Left ventricle myocardium inferior (tissue), 1 donor: ENCODE measurements at regions not wholly inside any gene's neighbourhood (a gene's known extent, or its start where the extent isn't known, plus 50 kb on each side); places are given as distances from the start of the nearest gene placed in this dataset.

Experiments used
- DNase-seq: peaks from one replicate; pipeline ENCODE4 v3.0.0-alpha.2; 2020
- H3K27ac ChIP-seq: fragments of 200-600 bp; replicated peaks from 2 replicates; pipeline ENCODE4 v1.8.0; 2021
- H3K27me3 ChIP-seq: fragments of 200-600 bp; 2 replicates; pipeline ENCODE4 v1.8.0; 2021; ENCODE audit warnings: low read depth
- H3K36me3 ChIP-seq: fragments of 200-600 bp; 2 replicates; pipeline ENCODE4 v1.8.0; 2021
- H3K4me1 ChIP-seq: fragments of 200-600 bp; 2 replicates; pipeline ENCODE4 v1.8.0; 2021
- H3K4me3 ChIP-seq: fragments of 200-600 bp; 2 replicates; pipeline ENCODE4 v1.8.0; 2021; ENCODE audit warnings: mild to moderate bottlenecking, moderate library complexity
- H3K9me3 ChIP-seq: fragments of 200-600 bp; replicated peaks from 2 replicates; pipeline ENCODE4 v1.8.0; 2021
- intact Hi-C: fragments of 100-400 bp; cut with micrococcal nuclease; formaldehyde crosslinking; loops from one replicate; pipeline ENCODE4 v1.11.0; 2022
- TF ChIP-seq, protein P1 (sequence below): fragments of 200-600 bp; IDR thresholded peaks from 2 replicates; pipeline ENCODE4 v1.8.0; 2021; ENCODE audit warnings: antibody characterized with exemption, mild to moderate bottlenecking, borderline replicate concordance
- donor health status: DM: no; HTN: yes; CAD: no; lungs with severe emphysema.

DNA sequence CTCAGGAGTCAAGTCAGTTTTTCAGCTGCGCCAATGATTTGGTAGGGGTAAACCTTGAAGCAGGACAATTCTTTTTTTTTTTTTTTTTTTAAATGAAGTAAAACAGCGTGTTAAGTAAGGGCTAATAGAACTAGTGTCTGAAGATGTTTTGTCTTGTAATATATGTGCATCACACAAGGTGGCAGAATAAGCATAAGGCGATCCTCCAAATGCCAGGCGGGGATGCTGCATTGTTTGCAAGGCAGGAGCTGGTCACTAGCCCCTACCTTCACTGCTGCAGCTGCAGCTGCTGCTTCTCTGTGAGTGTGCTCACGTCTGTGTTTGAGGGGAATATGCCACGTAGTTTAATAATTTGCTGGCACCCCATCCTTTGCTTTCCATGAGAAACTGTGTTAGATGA is 272.7 kb upstream of the MAP3K7 start:
- H3K9me3 ChIP-seq: no peaks in the 10 kb centered on the region
- no peak overlapping the region for H3K4me3 ChIP-seq
- no peaks in the 10 kb centered on the region for H3K4me1 ChIP-seq
- no peak overlapping the region for H3K27ac ChIP-seq
- no peaks in the 10 kb centered on the region for H3K27me3 ChIP-seq
- no peak for DNase-seq
- intact Hi-C loops: no loop called here
- TF ChIP-seq, protein P1, sequence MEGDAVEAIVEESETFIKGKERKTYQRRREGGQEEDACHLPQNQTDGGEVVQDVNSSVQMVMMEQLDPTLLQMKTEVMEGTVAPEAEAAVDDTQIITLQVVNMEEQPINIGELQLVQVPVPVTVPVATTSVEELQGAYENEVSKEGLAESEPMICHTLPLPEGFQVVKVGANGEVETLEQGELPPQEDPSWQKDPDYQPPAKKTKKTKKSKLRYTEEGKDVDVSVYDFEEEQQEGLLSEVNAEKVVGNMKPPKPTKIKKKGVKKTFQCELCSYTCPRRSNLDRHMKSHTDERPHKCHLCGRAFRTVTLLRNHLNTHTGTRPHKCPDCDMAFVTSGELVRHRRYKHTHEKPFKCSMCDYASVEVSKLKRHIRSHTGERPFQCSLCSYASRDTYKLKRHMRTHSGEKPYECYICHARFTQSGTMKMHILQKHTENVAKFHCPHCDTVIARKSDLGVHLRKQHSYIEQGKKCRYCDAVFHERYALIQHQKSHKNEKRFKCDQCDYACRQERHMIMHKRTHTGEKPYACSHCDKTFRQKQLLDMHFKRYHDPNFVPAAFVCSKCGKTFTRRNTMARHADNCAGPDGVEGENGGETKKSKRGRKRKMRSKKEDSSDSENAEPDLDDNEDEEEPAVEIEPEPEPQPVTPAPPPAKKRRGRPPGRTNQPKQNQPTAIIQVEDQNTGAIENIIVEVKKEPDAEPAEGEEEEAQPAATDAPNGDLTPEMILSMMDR: no peak
- H3K36me3 ChIP-seq: no peaks in the 10 kb centered on the region

DNA sequence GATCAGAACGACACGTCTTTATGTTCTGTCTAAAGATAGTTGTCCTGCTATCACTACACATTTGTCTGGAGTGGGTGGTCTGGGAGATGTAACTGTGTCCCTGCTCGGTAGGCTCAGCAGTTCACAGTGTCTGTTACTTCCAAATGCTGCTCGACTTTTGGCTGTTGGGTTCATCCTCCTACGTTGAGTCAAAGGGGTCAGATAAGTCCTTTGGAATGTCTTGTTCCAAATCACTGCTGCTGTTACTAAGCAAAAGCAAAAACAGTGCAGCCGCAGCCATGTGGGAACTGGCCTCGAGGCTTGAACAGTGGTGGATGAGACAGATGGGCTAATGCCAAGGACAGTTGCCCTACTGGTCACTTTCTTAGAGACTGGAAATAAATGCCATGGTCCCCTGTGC is 272.2 kb upstream of the MAP3K7 start:
- no peaks in the 10 kb centered on the region for H3K27me3 ChIP-seq
- H3K36me3 ChIP-seq: no peaks in the 10 kb centered on the region
- no peak for DNase-seq
- TF ChIP-seq, protein P1: no peak
- H3K4me3 ChIP-seq: no peak overlapping the region
- intact Hi-C loops: no loop called here
- H3K9me3 ChIP-seq: no peaks in the 10 kb centered on the region
- no peaks in the 10 kb centered on the region for H3K4me1 ChIP-seq
- no peak overlapping the region for H3K27ac ChIP-seq

- TF ChIP-seq, protein P1: no peak
- peaks cover 3% of the 10 kb centered on the region for H3K9me3 ChIP-seq
- H3K4me1 ChIP-seq: no peaks in the 10 kb centered on the region
- DNase-seq: no peak
- H3K36me3 ChIP-seq: no peaks in the 10 kb centered on the region
- intact Hi-C loops: no loop called here
- H3K27me3 ChIP-seq: no peaks in the 10 kb centered on the region
- H3K4me3 ChIP-seq: no peak overlapping the region
- no peak overlapping the region for H3K27ac ChIP-seq
Measured at GRCh38 chr6:90849686-90850085, 262.8 kb upstream of the MAP3K7 start.

DNA sequence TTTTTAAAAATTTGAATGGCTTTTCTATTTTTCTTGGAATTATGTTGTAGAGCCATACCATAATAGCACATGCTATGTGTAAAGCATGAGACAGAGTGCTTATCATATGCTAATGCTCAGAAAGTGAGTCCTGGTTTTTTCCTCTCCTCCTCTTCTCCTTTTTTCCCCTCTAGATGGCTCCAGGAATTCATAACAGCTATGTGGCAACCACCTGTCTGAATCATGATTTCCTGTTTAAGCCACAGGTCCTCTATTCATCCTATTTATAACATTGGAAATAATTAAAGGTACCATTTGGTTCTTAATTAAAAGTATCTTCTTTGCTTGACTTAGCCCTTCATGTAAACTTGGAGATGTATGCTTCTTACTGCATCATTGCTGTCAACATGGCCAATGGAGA is 260.0 kb upstream of the MAP3K7 start:
- TF ChIP-seq, protein P1: no peak
- H3K36me3 ChIP-seq: no peaks in the 10 kb centered on the region
- no peaks in the 10 kb centered on the region for H3K4me1 ChIP-seq
- H3K27ac ChIP-seq: no peak overlapping the region
- H3K9me3 ChIP-seq: peaks cover 3% of the 10 kb centered on the region
- intact Hi-C loops: no loop called here
- no peak for DNase-seq
- no peak overlapping the region for H3K4me3 ChIP-seq
- no peaks in the 10 kb centered on the region for H3K27me3 ChIP-seq

- Histone ChIP-seq H3K4me1 (no peaks in the 10 kb centered on the region), H3K36me3 (no peaks in the 10 kb centered on the region), H3K27me3 (no peaks in the 10 kb centered on the region), H3K4me3 (no peak overlapping the region), H3K27ac (no peak overlapping the region), H3K9me3 (peaks cover 5% of the 10 kb centered on the region)
- DNase-seq: no peak
- TF ChIP-seq, protein P1: no peak
- intact Hi-C loops: no loop called here
Measured at GRCh38 chr6:90835596-90836212, 248.8 kb upstream of the MAP3K7 start.
